ENCODE measurements at regions not wholly inside any gene's neighbourhood (a gene's known extent, or its start where the extent isn't known, plus 50 kb on each side); places are given as distances from the start of the nearest gene placed in this dataset.

- TF ChIP-seq CTCF (optimal IDR thresholded peaks at IDR 0.05 in 1 of 3, IDR thresholded peaks at IDR 0.05 in 1 of 3, conservative IDR thresholded peaks at IDR 0.05 in 1 of 3; ENCODE audit: extremely low read depth in 1 of 3, insufficient read depth in 2 of 3, low read length in 3 of 3) (peak; percentile 38 to 77 (median 59)), EZH2 (IDR thresholded peaks at IDR 0.05; ENCODE audit: low read length) (no peak)
Observed at GRCh38 chr6:168150551-168151320, 71.7 kb upstream of the FRMD1 start.
